NCI-H748 (cell line): ENCODE measurements at regions not wholly inside any gene's neighbourhood (a gene's known extent, or its start where the extent isn't known, plus 50 kb on each side); places are given as distances from the start of the nearest gene placed in this dataset.
"Not testable (repeated sequence)": the region's sequence is repeated elsewhere in the genome, so short reads cannot be mapped to it uniquely, and the experiment has no call there.

Experiments
- DNase-seq: peaks from one replicate; lab custom pipeline; 2025; ENCODE audit not compliant: unreplicated experiment; lab: John Stamatoyannopoulos, UW

DNA sequence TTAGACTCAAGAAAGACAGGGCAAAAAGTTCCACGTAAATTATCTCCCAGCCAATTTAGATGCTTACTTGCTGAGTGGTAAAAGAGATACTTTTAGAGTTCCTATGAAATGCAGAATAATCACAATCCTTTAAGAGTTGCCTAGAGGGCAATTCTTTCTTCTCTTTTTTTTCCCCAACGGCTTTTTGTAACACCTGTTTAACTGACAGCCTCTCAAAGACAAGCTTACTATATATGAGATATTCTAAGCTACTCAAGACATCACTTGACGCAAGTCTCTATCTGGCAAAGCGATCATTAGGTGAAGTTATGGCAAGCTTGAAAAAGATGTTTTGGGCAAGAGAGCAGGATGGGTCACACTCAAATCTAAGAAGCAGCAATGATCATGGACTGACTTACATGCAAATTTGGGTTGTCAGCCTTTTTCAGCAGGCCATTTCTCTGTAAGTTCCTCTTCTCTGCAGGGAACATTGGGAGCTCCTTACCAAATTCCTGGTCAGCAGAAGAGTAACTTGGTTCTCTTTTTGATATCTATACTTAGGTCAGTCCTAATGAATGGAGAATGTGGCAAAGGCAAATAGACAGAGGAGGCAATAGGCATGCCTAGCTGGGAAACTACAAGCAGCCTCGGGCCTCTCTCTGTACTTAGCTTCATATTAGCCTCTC lies 162.9 kb upstream of the FGF13 start:
- DNase-seq = no peak

DNA sequence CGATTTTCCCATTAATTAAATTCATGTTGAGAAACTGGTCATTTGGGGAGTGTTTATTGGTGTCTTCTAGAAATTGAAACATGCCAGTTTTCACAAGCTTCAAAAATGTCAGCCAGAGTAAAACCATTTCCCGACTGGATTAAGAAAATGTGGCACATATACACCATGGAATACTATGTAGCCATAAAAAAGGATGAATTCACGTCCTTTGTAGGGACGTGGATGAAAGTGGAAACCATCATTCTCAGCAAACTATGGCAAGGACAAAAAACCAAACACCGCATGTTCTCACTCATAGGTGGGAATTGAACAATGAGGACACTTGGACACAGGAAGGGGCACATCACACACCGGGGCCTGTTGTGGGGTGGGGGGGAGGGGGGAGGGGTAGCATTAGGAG lies 162.1 kb upstream of the FGF13 start:
- not testable (repeated sequence) for DNase-seq

GRCh38 chrX:138872537-138872936 lies 161.0 kb upstream of the FGF13 start:
- no peak for DNase-seq

- DNase-seq = no peak
Measured at GRCh38 chrX:138871739-138872138, 160.2 kb upstream of the FGF13 start.

DNA sequence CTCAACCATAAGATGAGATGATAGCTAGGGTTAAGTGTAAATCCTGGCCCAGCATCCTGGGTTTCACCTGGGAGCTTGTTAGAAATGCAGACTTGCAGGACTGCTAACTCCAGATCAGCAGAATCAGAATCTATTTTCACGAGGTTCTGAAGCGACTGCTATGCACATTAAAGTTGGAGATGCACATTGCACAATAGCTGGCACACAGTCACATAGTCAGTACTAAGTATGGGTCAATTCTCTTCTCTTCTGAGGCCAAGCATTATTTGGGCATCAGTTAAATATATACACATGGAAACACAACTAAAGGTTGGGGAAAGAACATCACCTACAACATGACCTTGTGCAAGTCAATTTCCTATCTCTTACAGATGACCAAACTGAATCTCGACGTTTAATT lies 155.1 kb upstream of the FGF13 start:
- no peak for DNase-seq

DNA sequence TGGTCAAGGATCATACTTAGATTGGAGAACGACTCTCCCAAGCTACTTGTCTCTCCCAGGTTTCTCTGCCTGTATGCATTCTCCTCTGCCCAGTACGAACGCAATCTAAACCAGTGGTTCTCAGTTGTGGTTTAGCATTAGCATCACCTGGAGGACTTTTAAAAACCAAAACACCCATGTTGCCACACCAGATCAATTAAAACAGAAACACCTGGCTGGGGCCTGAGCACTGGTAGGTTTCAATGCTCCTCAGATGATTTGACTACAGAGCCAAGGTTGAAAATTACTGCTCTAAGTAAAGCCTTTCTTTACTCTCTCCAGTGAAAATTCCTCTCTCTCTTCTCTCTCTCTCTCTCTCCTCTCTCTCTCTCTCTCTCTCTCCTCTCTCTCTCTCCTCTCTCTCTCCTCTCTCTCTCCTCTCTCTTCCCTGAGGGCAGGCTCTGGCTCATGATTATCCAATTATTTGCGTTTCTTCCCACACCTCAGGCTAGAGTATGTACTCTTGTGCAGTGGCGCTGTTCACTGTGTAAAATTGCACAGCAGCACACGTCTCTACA lies 153.7 kb upstream of the FGF13 start:
- DNase-seq = no peak

GRCh38 chrX:138859421-138859820 lies 147.9 kb upstream of the FGF13 start:
- no peak for DNase-seq

DNA sequence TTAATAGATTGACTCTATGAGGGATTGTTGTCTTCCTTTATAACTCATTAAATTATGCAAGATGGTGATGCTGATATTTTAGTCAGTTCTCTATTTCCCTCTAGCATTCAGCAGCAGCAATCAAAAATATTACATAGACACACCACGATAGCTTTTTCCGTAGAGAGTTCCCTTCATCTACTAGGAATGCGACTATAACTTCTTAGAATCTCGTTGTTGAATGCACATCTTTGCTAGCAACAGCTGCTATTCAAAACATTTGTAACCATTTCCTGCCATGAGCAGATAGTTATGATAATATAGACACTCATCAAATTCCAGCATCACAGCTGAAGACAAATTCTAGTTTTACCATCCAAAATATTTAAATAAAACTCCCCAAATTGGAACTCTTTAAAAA lies 147.4 kb upstream of the FGF13 start:
- no peak for DNase-seq

- no peak for DNase-seq
Measured at GRCh38 chrX:138858438-138858837, 146.9 kb upstream of the FGF13 start.

GRCh38 chrX:138856881-138857604 lies 145.5 kb upstream of the FGF13 start:
- no peak for DNase-seq

DNA sequence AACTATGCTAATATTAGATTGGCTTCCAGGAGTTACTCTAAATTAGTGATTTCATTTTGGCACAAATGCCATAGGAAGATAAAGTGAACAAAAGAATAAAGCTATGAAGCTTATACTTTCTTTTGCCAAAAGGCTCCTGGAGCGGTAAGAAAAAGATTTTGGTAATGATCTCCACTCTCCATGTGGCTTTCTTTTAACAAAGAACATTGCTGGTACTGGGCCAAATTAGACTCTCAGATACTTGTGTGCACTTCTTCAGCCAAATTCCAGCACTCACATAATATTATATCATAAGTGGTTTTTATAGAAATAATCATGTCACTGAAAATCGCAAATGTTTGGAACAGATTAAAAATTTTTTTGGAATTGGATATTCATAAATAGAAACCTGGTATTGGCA lies 142.4 kb upstream of the FGF13 start:
- DNase-seq = no peak

GRCh38 chrX:138849521-138849920 lies 138.0 kb upstream of the FGF13 start:
- DNase-seq = no peak

GRCh38 chrX:138847930-138848329 lies 136.4 kb upstream of the FGF13 start:
- DNase-seq = peak; percentile 1

DNA sequence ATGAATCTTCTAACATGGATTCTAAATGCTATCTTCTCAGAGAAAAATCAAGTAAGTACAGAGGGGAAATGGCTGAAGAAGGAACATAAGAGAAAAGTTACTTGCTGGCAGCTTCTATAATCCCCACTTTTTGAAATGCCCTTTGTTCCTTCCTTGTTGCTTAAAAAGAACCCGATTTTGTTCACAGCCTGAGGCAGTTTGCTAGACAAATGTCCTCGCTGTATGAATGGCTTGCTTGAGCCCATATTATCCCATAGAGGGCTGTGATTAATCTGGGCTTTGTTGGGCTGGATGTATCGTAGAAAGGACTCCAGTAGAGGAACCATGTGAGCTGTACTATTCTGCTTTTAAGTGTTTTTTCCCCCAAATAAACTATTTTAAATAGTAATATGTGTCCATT lies 134.3 kb upstream of the FGF13 start:
- no peak for DNase-seq

GRCh38 chrX:138807400-138807799 lies 95.9 kb upstream of the FGF13 start:
- not testable (repeated sequence) for DNase-seq

DNA sequence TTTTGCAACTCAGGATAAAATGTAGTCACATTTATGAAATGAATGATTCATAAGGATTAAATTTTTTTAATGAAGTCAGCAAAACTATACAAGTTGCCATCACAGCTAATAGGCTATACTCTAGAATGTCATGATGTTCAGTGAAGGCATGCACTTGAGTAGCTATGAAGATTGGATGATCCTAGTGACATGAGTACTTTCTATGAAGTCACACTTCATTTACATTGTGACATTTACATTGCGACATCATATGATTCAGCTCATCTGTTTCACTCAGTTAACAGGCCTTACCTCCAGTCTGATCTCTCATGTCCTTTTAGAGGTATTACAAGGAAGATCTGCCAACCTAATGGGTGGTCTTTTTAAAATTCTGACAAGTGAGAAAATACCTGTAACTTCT lies 82.7 kb upstream of the FGF13 start:
- DNase-seq = no peak

GRCh38 chrX:138791551-138791950 lies 80.0 kb upstream of the FGF13 start:
- no peak for DNase-seq

DNA sequence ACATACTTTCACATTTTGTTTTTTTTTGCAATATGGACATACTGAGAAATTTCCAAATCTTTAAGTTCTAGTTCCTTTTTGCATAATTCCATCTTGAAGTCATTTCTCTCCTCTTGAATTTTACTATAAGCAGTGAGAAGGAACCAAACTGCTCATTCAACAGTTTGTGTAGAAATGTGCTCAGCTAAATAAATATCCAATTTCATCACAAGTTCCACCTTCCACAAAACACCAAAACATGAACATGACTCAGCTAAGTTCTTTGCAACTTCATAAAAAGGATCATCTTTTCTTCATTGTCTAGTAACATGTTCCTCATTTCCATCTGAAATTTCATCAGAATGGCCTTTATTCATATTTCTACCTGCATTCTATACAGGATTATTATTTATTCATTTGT lies 77.3 kb upstream of the FGF13 start:
- DNase-seq = no peak

DNA sequence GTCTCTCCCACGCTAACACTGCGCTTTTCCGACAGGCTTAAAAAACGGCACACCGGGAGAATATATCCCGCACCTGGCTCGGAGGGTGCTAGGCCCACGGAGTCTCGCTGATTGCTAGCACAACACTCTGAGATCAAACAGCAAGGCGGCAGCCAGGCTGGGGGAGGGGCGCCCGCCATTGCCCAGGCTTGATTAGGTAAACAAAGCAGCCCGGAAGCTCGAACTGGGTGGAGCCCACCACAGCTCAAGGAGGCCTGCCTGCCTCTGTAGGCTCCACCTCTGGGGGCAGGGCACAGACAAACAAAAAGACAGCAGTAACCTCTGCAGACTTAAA lies 67.0 kb upstream of the FGF13 start:
- DNase-seq = peak; percentile 46

- DNase-seq = peak; percentile 24
Measured at GRCh38 chrX:138777908-138778575, 66.5 kb upstream of the FGF13 start.

GRCh38 chrX:138777230-138777629 lies 65.7 kb upstream of the FGF13 start:
- DNase-seq = peak; percentile 21

- DNase-seq = peak; percentile 45
Measured at GRCh38 chrX:138775517-138775916, 64.0 kb upstream of the FGF13 start.
